CD14-positive monocyte (primary cell): ENCODE measurements at regions not wholly inside any gene's neighbourhood (a gene's known extent, or its start where the extent isn't known, plus 50 kb on each side); places are given as distances from the start of the nearest gene placed in this dataset.
A peak's percentile ranks its signal among the peaks of the same experiment; 100 is the strongest.

Source experiments
- DNase-seq, 3 donors: peaks; one replicate each; pipeline ENCODE4 v3.0.0-alpha.2; 2011 to 2022
- H2AFZ ChIP-seq: 2 replicates; pipeline ENCODE4 v1.6.0; 2012; ENCODE audit warnings: mild to moderate bottlenecking, low read depth, low read length, inconsistent platforms; ENCODE audit not compliant: insufficient read depth, poor library complexity, severe bottlenecking
- H3K27ac ChIP-seq, 2 donors: 1 replicate in 1 of 2; 2 replicates in 1 of 2; pipeline ENCODE4 v1.5.1; 2012 to 2013; ENCODE audit warnings: low read length in 2 of 2, control low read depth in 1 of 2, inconsistent platforms in 1 of 2, low read depth in 1 of 2, mild to moderate bottlenecking in 1 of 2
- H3K27me3 ChIP-seq, 2 donors: one replicate each; pipeline versions ENCODE4 v1.6.0 to v1.6.1; 2011 to 2013; ENCODE audit warnings: low read length in 2 of 2; ENCODE audit not compliant: control insufficient read depth in 2 of 2, insufficient read depth in 2 of 2
- H3K36me3 ChIP-seq, 2 donors: replicated peaks in 1 of 2; 1 replicate in 1 of 2; 2 replicates in 1 of 2; pipeline versions ENCODE4 v1.5.1 to v1.6.1; 2012 to 2013; ENCODE audit warnings: low read length in 2 of 2, control low read depth in 1 of 2, inconsistent platforms in 1 of 2, mild to moderate bottlenecking in 1 of 2; ENCODE audit not compliant: insufficient read depth in 2 of 2, control insufficient read depth in 1 of 2
- H3K4me1 ChIP-seq, 2 donors: 1 replicate in 1 of 2; 2 replicates in 1 of 2; pipeline versions ENCODE4 v1.5.1 to v1.6.1; 2012 to 2013; ENCODE audit warnings: low read length in 2 of 2, control low read depth in 1 of 2, inconsistent platforms in 1 of 2, mild to moderate bottlenecking in 1 of 2, moderate library complexity in 1 of 2; ENCODE audit not compliant: insufficient read depth in 2 of 2, control insufficient read depth in 1 of 2
- H3K4me2 ChIP-seq: replicated peaks from 2 replicates; pipeline ENCODE3; 2012; ENCODE audit warnings: low read length, moderate library complexity, mild to moderate bottlenecking; ENCODE audit not compliant: poor library complexity, severe bottlenecking; ENCODE audit errors: extremely low read depth
- H3K4me3 ChIP-seq, 3 experiments: fragments of 200-600 bp in 1 of 3; sonication (generic) in 1 of 3; replicated peaks in 1 of 3; 1 replicate in 2 of 3; 2 replicates in 1 of 3; pipeline ENCODE4 v1.5.1; 2011 to 2013; ENCODE audit warnings: low read length in 3 of 3, mild to moderate bottlenecking in 3 of 3, control low read depth in 2 of 3, low read depth in 2 of 3, inconsistent platforms in 1 of 3, moderate library complexity in 1 of 3
- H3K79me2 ChIP-seq: 2 replicates; pipeline ENCODE4 v1.6.0; 2012; ENCODE audit warnings: mild to moderate bottlenecking, control low read depth, inconsistent platforms, low read length, moderate library complexity; ENCODE audit not compliant: insufficient read depth
- H3K9ac ChIP-seq: 2 replicates; pipeline ENCODE4 v1.6.0; 2017; ENCODE audit warnings: low read length, mild to moderate bottlenecking; ENCODE audit not compliant: insufficient read depth, poor library complexity, severe bottlenecking
- H3K9me3 ChIP-seq, 2 donors: replicated peaks in 1 of 2; 1 replicate in 1 of 2; 2 replicates in 1 of 2; pipeline versions ENCODE4 v1.5.1 to v1.6.1; 2012 to 2013; ENCODE audit warnings: low read length in 2 of 2, control low read depth in 1 of 2; ENCODE audit not compliant: control insufficient read depth in 1 of 2, insufficient read depth in 1 of 2
- H4K20me1 ChIP-seq: 2 replicates; pipeline ENCODE4 v1.6.0; 2012; ENCODE audit warnings: mild to moderate bottlenecking, low read length, control low read depth, moderate library complexity; ENCODE audit not compliant: insufficient read depth
- H3K27ac Mint-ChIP-seq, 7 donors: one replicate each; pipeline ENCODE4 v1.8.0; 2020; ENCODE audit warnings: mild to moderate bottlenecking in 7 of 7, mixed read lengths in 7 of 7, moderate library complexity in 6 of 7, inconsistent platforms in 2 of 7
- H3K27me3 Mint-ChIP-seq, 3 donors: one replicate each; pipeline ENCODE4 v1.8.0; 2021 to 2022; ENCODE audit warnings: low read depth in 3 of 3, mild to moderate bottlenecking in 3 of 3, mixed read lengths in 3 of 3, moderate library complexity in 3 of 3, inconsistent platforms in 1 of 3
- H3K36me3 Mint-ChIP-seq, 2 donors: one replicate each; pipeline ENCODE4 v1.8.0; 2020; ENCODE audit warnings: mixed read lengths in 2 of 2, inconsistent platforms in 1 of 2, mild to moderate bottlenecking in 1 of 2
- H3K4me1 Mint-ChIP-seq: one replicate; pipeline ENCODE4 v1.8.0; 2020; ENCODE audit warnings: mild to moderate bottlenecking, mixed read lengths
- H3K4me3 Mint-ChIP-seq, 2 donors: one replicate each; pipeline ENCODE4 v1.8.0; 2020; ENCODE audit warnings: mild to moderate bottlenecking in 2 of 2, mixed read lengths in 2 of 2, moderate library complexity in 1 of 2
- H3K9me3 Mint-ChIP-seq, 7 donors: one replicate each; pipeline ENCODE4 v1.8.0; 2020 to 2022; ENCODE audit warnings: mixed read lengths in 7 of 7, mild to moderate bottlenecking in 6 of 7, moderate library complexity in 6 of 7, inconsistent platforms in 2 of 7
- WGBS: methylation state at CpG from one replicate; pipeline ENCODE4 v1.1.5; 2013; ENCODE audit warnings: missing lambda C conversion rate; ENCODE audit not compliant: insufficient coverage; 5-methylcytosine and 5-hydroxymethylcytosine counted together
- intact Hi-C, 2 donors: fragments of 100-400 bp; cut with micrococcal nuclease; formaldehyde crosslinking; loops; one replicate each; pipeline versions ENCODE4 v1.15.0 to v1.15.1; 2023
- TF ChIP-seq, protein P1 (sequence below): fragments of 200-600 bp; IDR thresholded peaks from one replicate; pipeline ENCODE4 v1.8.0; 2022; ENCODE audit warnings: antibody characterized with exemption, mild to moderate bottlenecking

DNA sequence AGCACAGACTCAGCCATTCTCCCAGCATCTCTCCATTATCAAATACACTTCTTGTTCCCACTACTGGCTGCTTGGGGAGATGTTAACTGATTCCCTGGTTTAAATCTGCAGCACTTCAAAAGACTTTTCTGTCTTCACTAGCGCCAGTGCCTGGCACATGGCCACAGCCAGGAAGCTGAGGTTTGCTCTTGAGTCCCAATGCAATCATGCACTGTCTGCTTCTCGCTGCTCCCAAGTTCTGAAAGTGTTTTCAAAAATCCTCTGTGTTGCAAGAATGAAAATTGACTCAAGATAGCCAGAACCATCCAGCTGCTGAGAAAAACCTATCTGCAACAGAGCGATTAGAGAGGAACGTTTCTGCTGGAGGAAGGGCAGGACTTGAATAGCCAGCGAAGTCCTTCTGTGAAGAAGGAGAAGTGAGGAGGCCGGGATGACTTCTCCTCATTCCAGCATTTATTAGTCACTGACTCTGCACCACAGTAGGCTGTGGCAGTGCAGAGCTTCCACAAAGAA, 358.4 kb upstream of the NR2F2 start:
- Histone ChIP-seq H3K9me3 (no peaks in the 10 kb centered on the region), H3K27ac (no peak overlapping the region), H3K9ac (no peak overlapping the region), H3K4me2 (no peak overlapping the region), H3K36me3 (no peaks in the 10 kb centered on the region), H3K27me3 (no peaks in the 10 kb centered on the region), H3K4me3 (no peak overlapping the region), H4K20me1 (no peaks in the 10 kb centered on the region), H2AFZ (no peak overlapping the region), H3K79me2 (no peaks in the 10 kb centered on the region), H3K4me1 (no peaks in the 10 kb centered on the region)
- peaks cover 0 to 8% (median 1%) of the 10 kb centered on the region in 3 donors for H3K27me3 Mint-ChIP-seq
- 0% methylated on average over 2 of the region's 6 CpGs for WGBS
- no peak overlapping the region for H3K27ac Mint-ChIP-seq
- no peaks in the 10 kb centered on the region for H3K36me3 Mint-ChIP-seq
- intact Hi-C loops, result no loop called here
- TF ChIP-seq, protein P1, sequence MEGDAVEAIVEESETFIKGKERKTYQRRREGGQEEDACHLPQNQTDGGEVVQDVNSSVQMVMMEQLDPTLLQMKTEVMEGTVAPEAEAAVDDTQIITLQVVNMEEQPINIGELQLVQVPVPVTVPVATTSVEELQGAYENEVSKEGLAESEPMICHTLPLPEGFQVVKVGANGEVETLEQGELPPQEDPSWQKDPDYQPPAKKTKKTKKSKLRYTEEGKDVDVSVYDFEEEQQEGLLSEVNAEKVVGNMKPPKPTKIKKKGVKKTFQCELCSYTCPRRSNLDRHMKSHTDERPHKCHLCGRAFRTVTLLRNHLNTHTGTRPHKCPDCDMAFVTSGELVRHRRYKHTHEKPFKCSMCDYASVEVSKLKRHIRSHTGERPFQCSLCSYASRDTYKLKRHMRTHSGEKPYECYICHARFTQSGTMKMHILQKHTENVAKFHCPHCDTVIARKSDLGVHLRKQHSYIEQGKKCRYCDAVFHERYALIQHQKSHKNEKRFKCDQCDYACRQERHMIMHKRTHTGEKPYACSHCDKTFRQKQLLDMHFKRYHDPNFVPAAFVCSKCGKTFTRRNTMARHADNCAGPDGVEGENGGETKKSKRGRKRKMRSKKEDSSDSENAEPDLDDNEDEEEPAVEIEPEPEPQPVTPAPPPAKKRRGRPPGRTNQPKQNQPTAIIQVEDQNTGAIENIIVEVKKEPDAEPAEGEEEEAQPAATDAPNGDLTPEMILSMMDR, result no peak
- no peak for DNase-seq
- no peaks in the 10 kb centered on the region for H3K4me1 Mint-ChIP-seq
- H3K4me3 Mint-ChIP-seq, result no peak overlapping the region
- H3K9me3 Mint-ChIP-seq, result peaks cover 0 to 7% (median 5%) of the 10 kb centered on the region in 7 donors

DNA sequence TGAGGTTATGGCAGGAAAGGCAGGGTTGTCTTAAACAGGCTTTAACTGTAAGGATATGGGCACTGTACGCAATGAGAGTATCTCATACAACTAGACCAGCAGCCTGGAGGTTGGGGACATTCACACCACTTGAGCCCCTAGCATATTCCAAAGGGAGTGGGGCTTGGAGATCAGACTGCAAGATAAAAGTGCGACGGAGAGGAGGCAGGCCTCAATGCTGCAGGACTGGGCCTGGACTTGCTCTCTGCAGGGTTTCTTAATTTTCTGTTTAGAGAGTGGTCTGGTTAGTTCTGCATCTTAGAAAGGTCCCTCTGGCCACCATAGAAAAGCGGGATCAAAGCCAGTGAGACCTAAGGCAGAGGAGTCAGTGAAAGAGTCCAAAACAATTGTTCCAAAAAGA, 357.7 kb upstream of the NR2F2 start:
- no peaks in the 10 kb centered on the region for H4K20me1 ChIP-seq
- no peak overlapping the region for H3K4me3 ChIP-seq
- Mint-ChIP-seq H3K4me3 (no peak overlapping the region), H3K27me3 (peaks cover 0 to 8% (median 1%) of the 10 kb centered on the region in 3 donors), H3K27ac (peak overlapping the region in 1 of 7 donors; percentile 39), H3K36me3 (no peaks in the 10 kb centered on the region), H3K4me1 (no peaks in the 10 kb centered on the region), H3K9me3 (peaks cover 0 to 7% (median 5%) of the 10 kb centered on the region in 7 donors)
- H3K9ac ChIP-seq, result no peak overlapping the region
- 89% methylated on average over 3 of the region's 4 CpGs for WGBS
- no peaks in the 10 kb centered on the region for H3K79me2 ChIP-seq
- H2AFZ ChIP-seq, result no peak overlapping the region
- TF ChIP-seq, protein P1, result no peak
- no peak overlapping the region for H3K4me2 ChIP-seq
- DNase-seq, result no peak
- H3K4me1 ChIP-seq, result no peaks in the 10 kb centered on the region
- no peaks in the 10 kb centered on the region for H3K9me3 ChIP-seq
- H3K36me3 ChIP-seq, result no peaks in the 10 kb centered on the region
- no peak overlapping the region for H3K27ac ChIP-seq
- no peaks in the 10 kb centered on the region for H3K27me3 ChIP-seq
- intact Hi-C loops, result no loop called here
